Suprapubic skin (tissue), 4 donors: ENCODE measurements at regions not wholly inside any gene's neighbourhood (a gene's known extent, or its start where the extent isn't known, plus 50 kb on each side); places are given as distances from the start of the nearest gene placed in this dataset.

Experiments
- DNase-seq, 2 donors: peaks; one replicate each; pipeline ENCODE4 v3.0.0-alpha.2; 2019; ENCODE audit warnings: low spot score in 2 of 2
- H3K27ac ChIP-seq: fragments of 200-600 bp; sonication (generic); one replicate; pipeline ENCODE4 v1.5.1; 2019
- H3K27me3 ChIP-seq: fragments of 200-600 bp; sonication (generic); one replicate; pipeline ENCODE4 v1.5.1; 2019
- H3K36me3 ChIP-seq: fragments of 200-600 bp; sonication (generic); one replicate; pipeline ENCODE4 v1.5.1; 2019
- H3K4me1 ChIP-seq: fragments of 200-600 bp; sonication (generic); one replicate; pipeline ENCODE4 v1.5.1; 2019
- H3K4me3 ChIP-seq: fragments of 200-600 bp; sonication (generic); one replicate; pipeline ENCODE4 v1.5.1; 2019; ENCODE audit warnings: mild to moderate bottlenecking
- H3K9me3 ChIP-seq: fragments of 200-600 bp; sonication (generic); one replicate; pipeline ENCODE4 v1.5.1; 2019
- CTCF ChIP-seq, 2 donors: fragments of 200-600 bp in 1 of 2; fragments of 450-650 bp in 1 of 2; sonication (generic) in 1 of 2; IDR thresholded peaks; one replicate each; pipeline ENCODE4 v1.5.1; 2016 to 2019; ENCODE audit warnings: antibody characterized with exemption in 2 of 2, mild to moderate bottlenecking in 1 of 2, moderate library complexity in 1 of 2
- EP300 ChIP-seq: sonication (generic); formaldehyde crosslinking; IDR thresholded peaks from one replicate; pipeline ENCODE4 v1.6.1; 2017; ENCODE audit warnings: antibody characterized with exemption
- POLR2A ChIP-seq, 2 donors: fragments of 450-650 bp; IDR thresholded peaks; one replicate each; pipeline ENCODE4 v1.6.1; 2017; ENCODE audit warnings: antibody characterized with exemption in 2 of 2, mild to moderate bottlenecking in 2 of 2, moderate library complexity in 2 of 2
- POLR2AphosphoS5 ChIP-seq, 3 donors: sonication (generic); formaldehyde crosslinking; IDR thresholded peaks; one replicate each; pipeline ENCODE4 v1.6.1; 2017; ENCODE audit warnings: antibody characterized with exemption in 3 of 3
- WGBS: methylation state at CpG from one replicate; pipeline ENCODE4 v1.1.5; 2018; 5-methylcytosine and 5-hydroxymethylcytosine counted together

DNA sequence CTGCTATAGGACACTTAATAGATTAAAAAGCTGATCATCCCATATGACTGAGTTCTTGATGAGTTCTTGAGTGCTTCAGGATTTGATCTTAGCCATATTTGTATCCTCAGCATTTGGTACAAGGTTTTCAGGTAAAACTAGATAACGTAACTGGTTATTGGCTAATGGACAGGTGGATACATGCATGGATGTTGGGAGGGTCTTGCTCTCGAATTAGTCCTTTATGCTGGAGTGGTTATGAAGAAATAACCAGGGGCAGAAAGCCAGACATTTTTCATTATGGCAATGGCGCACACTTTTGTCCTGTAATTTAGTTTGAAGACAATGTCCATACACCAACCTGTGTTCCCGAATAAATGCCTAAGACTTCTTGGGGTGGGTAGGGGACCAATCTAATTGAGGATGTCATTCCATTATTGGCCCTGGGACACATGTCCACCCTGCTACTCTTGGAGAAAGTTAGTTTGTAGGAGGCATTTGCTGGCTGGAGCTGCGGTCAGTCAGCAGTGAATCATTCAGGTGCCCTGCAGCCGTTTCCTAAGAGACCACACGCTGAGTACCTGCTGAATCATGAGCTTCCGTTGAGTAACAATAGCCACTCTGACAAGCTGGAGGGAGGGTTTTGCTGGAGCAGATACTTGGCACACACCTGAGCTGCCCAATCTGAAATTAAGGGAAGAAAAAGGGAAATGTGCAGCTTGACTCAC, 194.4 kb downstream of the FOXA2 start:
- TF ChIP-seq POLR2AphosphoS5 (IDR thresholded peaks at IDR 0.05): no peak
- no peak for TF ChIP-seq EP300
- no peak for TF ChIP-seq CTCF (IDR thresholded peaks at IDR 0.05)
- no peak for TF ChIP-seq POLR2A (IDR thresholded peaks at IDR 0.05)
- Histone ChIP-seq H3K9me3 (no peaks in the 10 kb centered on the region), H3K27ac (no peak overlapping the region), H3K4me3 (no peak overlapping the region), H3K27me3 (peaks cover 25% of the 10 kb centered on the region), H3K4me1 (no peaks in the 10 kb centered on the region), H3K36me3 (no peaks in the 10 kb centered on the region)
- 61% methylated on average over 8 of the region's 8 CpGs for WGBS
- DNase-seq: no peak

DNA sequence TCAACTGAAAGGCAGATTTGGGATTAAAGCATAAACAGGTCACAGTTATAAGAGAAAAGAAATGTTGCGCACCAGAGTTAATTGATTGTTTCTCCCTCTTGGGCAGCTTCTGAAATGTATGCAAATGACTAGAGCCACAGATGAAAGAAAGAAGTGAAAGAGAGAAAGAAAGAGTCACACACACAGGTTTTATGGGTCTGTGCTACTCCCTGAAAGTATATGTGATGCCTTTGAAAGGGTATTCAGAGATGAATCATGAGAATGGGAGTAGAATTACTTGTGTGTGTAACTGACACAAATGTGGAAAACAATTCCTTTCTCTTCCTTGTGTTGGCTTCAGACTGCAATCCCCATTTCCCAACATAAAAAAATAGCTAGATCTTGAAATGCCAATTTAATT, 196.9 kb downstream of the FOXA2 start:
- TF ChIP-seq CTCF (IDR thresholded peaks at IDR 0.05) (no peak), EP300 (no peak), POLR2A (IDR thresholded peaks at IDR 0.05) (no peak), POLR2AphosphoS5 (IDR thresholded peaks at IDR 0.05) (no peak)
- Histone ChIP-seq H3K9me3 (no peaks in the 10 kb centered on the region), H3K27me3 (peaks cover 18% of the 10 kb centered on the region), H3K36me3 (no peaks in the 10 kb centered on the region), H3K4me1 (no peaks in the 10 kb centered on the region), H3K4me3 (no peak overlapping the region), H3K27ac (no peak overlapping the region)
- DNase-seq: no peak
- 88% methylated on average over 1 of the region's 1 CpG for WGBS

GRCh38 chr20:22386306-22386623, 198.1 kb downstream of the FOXA2 start:
- H3K4me3 ChIP-seq: no peak overlapping the region
- peaks cover 18% of the 10 kb centered on the region for H3K27me3 ChIP-seq
- H3K27ac ChIP-seq: no peak overlapping the region
- no peaks in the 10 kb centered on the region for H3K36me3 ChIP-seq
- WGBS: 60% methylated on average over 3 of the region's 3 CpGs
- TF ChIP-seq POLR2A (IDR thresholded peaks at IDR 0.05): no peak
- no peak for TF ChIP-seq POLR2AphosphoS5 (IDR thresholded peaks at IDR 0.05)
- no peak for TF ChIP-seq EP300
- TF ChIP-seq CTCF (IDR thresholded peaks at IDR 0.05): no peak
- no peaks in the 10 kb centered on the region for H3K4me1 ChIP-seq
- no peaks in the 10 kb centered on the region for H3K9me3 ChIP-seq
- DNase-seq: no peak

DNA sequence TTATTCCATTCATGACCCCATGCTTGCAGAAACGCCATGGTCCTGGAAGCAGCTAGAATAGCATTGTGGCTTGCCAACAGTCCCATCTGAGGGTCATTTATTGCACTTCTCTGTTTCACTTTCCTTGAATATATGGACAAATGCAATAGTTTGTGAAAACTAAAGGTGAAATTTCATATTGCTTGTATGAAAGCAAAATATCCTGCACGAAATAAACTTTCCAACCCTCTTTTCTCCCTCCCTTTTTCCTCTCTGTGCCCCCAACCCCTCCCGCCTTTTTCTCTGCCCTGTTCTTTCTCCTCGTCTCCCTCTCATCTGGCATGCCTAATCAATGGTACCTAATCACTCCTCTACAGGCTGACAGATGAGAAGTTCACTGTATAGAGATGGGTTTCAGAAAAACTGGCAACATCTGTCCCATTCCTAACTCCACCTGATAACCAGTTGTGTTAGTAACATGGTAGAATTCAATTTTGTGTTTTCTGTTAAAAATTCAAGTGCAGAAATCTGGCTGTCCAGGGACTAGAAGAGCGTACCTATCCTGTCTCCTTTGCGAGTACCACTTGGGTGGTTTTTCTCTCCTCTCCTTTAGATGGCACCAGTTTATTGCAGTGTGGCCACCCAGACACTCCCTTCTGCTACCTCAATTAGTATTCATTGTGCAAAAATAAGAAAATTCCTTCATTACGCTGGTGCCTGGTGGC, 198.6 kb downstream of the FOXA2 start:
- Histone ChIP-seq H3K4me1 (no peaks in the 10 kb centered on the region), H3K27ac (no peak overlapping the region), H3K27me3 (peaks cover 18% of the 10 kb centered on the region), H3K9me3 (no peaks in the 10 kb centered on the region), H3K4me3 (no peak overlapping the region), H3K36me3 (no peaks in the 10 kb centered on the region)
- DNase-seq: no peak
- WGBS: 48% methylated on average over 7 of the region's 7 CpGs
- TF ChIP-seq POLR2A (IDR thresholded peaks at IDR 0.05) (no peak), EP300 (no peak), POLR2AphosphoS5 (IDR thresholded peaks at IDR 0.05) (no peak), CTCF (IDR thresholded peaks at IDR 0.05) (no peak)

DNA sequence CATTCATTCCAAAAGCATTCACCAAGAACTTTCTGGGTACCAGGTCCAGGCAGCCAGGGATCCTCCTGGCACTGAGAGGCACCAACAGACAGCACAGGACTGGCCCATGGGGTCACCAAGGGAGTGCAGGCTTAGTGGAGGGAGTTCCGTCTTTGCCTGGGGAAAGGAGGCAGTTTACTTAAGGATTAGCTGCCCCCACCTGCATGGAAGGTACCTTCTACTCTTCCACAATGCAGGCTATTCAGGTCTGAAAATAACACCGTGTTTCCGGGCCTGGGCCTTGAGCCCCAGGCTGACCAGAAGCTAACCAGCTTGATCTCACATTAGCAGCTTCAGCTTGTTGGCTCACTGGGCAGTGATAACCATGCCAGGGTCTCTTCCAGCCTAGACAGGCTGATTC, 199.4 kb downstream of the FOXA2 start:
- H3K27ac ChIP-seq: no peak overlapping the region
- no peak overlapping the region for H3K4me3 ChIP-seq
- peaks cover 12% of the 10 kb centered on the region for H3K27me3 ChIP-seq
- no peak for DNase-seq
- H3K9me3 ChIP-seq: no peaks in the 10 kb centered on the region
- WGBS: 100% methylated on average over 1 of the region's 3 CpGs
- TF ChIP-seq EP300: no peak
- no peak for TF ChIP-seq POLR2AphosphoS5 (IDR thresholded peaks at IDR 0.05)
- TF ChIP-seq CTCF (IDR thresholded peaks at IDR 0.05): no peak
- no peak for TF ChIP-seq POLR2A (IDR thresholded peaks at IDR 0.05)
- no peaks in the 10 kb centered on the region for H3K4me1 ChIP-seq
- H3K36me3 ChIP-seq: no peaks in the 10 kb centered on the region
